ENCODE measurements at regions not wholly inside any gene's neighbourhood (a gene's known extent, or its start where the extent isn't known, plus 50 kb on each side); places are given as distances from the start of the nearest gene placed in this dataset.

DNA sequence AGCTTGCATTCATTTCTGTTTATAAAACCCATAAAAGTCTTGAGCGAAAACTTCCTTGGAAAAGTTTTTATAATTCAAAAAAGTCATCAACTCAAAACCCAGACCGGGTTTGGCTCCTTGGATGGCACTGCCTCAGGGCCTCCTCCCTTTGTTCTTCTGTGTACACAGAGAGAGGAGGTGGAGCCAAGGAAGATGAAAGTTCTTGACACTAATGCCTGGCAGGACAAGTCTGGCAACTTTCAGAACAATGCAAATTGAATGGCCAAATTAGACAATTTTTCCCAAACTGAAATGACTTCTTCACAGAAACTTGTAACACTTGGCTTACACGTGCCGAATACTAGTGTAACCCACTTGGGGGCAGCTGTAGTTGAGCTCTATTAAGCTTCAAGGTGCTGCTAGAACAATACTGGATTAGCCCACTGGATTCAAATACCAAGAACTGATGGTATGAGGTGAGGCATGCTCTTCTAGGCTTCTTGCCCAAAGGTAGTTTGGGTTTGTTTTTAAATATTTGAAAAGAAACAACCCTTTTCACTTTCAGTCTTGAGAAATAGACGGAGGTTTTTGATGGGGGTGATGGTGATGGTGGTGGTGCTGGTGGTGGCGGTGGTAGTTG lies 86.6 kb upstream of the FRMD6 start:
- no peak overlapping the region for H3K4me3 ChIP-seq (ENCODE audit: low read length)
- no peak overlapping the region for H3K27ac ChIP-seq (ENCODE audit: low read length)
- no peaks in the 10 kb centered on the region for H3K4me1 ChIP-seq (ENCODE audit: control insufficient read depth, insufficient read depth, low read length)
- WGBS (ENCODE audit: insufficient coverage), result 50% methylated on average over 2 of the region's 6 CpGs
- DNase-seq, result no peak
- H3K9me3 ChIP-seq (replicated peaks; ENCODE audit: control insufficient read depth, low read depth, low read length), result no peaks in the 10 kb centered on the region
- H3K36me3 ChIP-seq (ENCODE audit: control insufficient read depth, insufficient read depth, low read length), result no peaks in the 10 kb centered on the region
- no peaks in the 10 kb centered on the region for H3K27me3 ChIP-seq (ENCODE audit: control insufficient read depth, insufficient read depth, low read length)

DNA sequence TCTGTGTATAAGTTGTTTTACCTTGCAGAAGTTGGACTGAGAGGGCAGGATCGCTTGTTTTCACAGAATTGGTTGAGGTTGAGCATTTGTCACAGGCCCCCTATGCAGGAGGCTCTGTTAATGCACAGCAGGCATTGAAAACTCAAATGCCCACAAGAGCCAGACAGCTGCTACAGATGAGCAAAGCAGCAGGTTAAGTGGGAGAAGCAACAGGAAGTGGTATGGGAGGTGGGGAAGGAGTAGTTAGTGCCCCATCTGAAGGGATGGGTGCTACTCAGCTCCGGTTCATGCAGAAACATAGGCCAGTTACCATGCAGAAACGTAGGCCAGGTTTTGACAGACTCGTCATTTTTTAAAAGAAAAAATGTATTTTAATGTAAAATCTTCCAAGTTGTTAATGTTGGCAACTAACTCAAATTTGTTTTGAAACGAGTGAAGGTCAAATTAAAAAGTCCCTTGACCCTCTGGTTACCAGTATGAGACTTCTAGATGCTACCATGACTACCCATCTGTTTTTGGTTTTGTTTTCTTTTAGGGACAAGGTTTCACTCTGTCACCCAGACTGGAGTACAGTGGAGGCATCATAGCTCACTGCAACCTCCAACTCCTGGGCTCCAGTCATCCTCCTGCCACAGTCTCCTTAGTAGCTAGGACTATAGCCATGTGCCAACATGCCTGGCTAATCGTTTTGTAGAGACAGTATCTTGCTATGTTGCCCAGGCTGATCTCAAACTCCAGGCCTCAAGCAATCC lies 84.7 kb upstream of the FRMD6 start:
- Histone ChIP-seq H3K27ac (ENCODE audit: low read length) (no peak overlapping the region), H3K4me3 (ENCODE audit: low read length) (no peak overlapping the region), H3K4me1 (ENCODE audit: control insufficient read depth, insufficient read depth, low read length) (no peaks in the 10 kb centered on the region), H3K36me3 (ENCODE audit: control insufficient read depth, insufficient read depth, low read length) (no peaks in the 10 kb centered on the region), H3K9me3 (replicated peaks; ENCODE audit: control insufficient read depth, low read depth, low read length) (no peaks in the 10 kb centered on the region), H3K27me3 (ENCODE audit: control insufficient read depth, insufficient read depth, low read length) (no peaks in the 10 kb centered on the region)
- no peak for DNase-seq
- 88% methylated on average over 2 of the region's 6 CpGs for WGBS (ENCODE audit: insufficient coverage)

DNA sequence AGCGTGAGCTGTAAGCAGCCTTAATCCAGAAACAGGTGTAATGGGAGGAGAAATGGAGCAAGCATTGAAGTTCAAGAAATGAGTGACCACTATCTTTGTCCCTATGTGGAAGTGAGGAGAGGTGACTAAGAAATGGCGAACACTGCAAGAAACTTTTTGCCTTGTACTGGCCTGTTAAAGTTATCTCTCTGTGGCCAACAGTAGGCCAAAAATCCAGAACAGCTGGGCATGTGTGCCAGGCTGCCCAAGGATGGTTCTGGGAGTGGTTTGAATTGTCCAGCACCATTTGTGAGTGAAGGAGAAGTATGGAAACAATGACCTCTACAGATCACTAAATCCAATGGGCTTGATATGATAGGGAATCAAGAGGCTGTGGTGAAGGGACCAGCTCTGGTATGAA lies 83.3 kb upstream of the FRMD6 start:
- no peak for DNase-seq
- Histone ChIP-seq H3K27me3 (ENCODE audit: control insufficient read depth, insufficient read depth, low read length) (no peaks in the 10 kb centered on the region), H3K27ac (ENCODE audit: low read length) (no peak overlapping the region), H3K4me3 (ENCODE audit: low read length) (no peak overlapping the region), H3K9me3 (replicated peaks; ENCODE audit: control insufficient read depth, low read depth, low read length) (no peaks in the 10 kb centered on the region), H3K36me3 (ENCODE audit: control insufficient read depth, insufficient read depth, low read length) (no peaks in the 10 kb centered on the region), H3K4me1 (ENCODE audit: control insufficient read depth, insufficient read depth, low read length) (no peaks in the 10 kb centered on the region)
- 100% methylated on average over 2 of the region's 2 CpGs for WGBS (ENCODE audit: insufficient coverage)

DNA sequence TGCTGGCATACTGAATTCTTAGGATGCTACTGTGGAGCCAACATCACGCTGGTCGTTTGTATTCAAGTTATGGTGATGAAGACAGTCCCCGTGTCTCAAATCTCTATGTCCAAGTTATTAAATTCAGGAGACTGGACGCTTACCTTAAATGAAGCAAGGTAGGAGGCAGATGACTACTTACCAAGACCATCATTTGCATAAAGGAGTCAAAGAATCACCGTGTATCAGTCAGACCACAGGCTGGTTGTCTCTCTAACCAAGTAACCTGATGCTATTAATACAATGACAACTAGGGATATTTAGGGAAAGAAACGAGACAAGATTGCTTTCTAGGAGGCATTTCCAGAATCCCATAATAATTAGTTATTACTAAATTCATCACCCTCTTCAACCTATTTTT lies 78.1 kb upstream of the FRMD6 start:
- H3K9me3 ChIP-seq (replicated peaks; ENCODE audit: control insufficient read depth, low read depth, low read length), result no peaks in the 10 kb centered on the region
- WGBS (ENCODE audit: insufficient coverage), result no CpG with 5 or more reads among the region's 6 CpGs
- no peak for DNase-seq

DNA sequence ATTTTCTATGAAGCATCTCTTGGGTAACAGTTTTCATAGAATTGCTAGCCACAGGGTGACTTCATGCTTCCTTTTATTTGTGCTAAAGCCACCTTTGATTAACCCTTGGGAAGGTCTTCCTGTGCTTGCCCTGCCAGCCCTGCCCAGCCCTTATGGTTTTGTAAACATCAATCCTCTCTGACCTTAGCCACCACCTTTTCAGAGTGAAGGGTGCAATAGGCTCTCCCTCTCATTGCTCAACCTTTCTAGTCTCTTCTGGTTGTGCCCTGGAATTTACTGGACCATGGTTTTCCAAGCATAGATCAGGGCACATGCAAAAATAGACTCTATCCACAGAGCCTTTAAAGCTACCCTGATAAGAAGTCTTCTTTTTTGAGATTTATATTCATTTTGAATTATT lies 77.7 kb upstream of the FRMD6 start:
- no peak overlapping the region for H3K27ac ChIP-seq (ENCODE audit: low read length)
- no peak for DNase-seq
- H3K9me3 ChIP-seq (replicated peaks; ENCODE audit: control insufficient read depth, low read depth, low read length), result no peaks in the 10 kb centered on the region
- peaks cover 5% of the 10 kb centered on the region for H3K4me1 ChIP-seq (ENCODE audit: control insufficient read depth, insufficient read depth, low read length)
- H3K27me3 ChIP-seq (ENCODE audit: control insufficient read depth, insufficient read depth, low read length), result no peaks in the 10 kb centered on the region
- no peak overlapping the region for H3K4me3 ChIP-seq (ENCODE audit: low read length)
- H3K36me3 ChIP-seq (ENCODE audit: control insufficient read depth, insufficient read depth, low read length), result no peaks in the 10 kb centered on the region

More for the DNA sequence above, 78.1 kb upstream of the FRMD6 start:
- Histone ChIP-seq H3K27ac (ENCODE audit: low read length) (no peak overlapping the region), H3K4me1 (ENCODE audit: control insufficient read depth, insufficient read depth, low read length) (peaks cover 5% of the 10 kb centered on the region), H3K36me3 (ENCODE audit: control insufficient read depth, insufficient read depth, low read length) (no peaks in the 10 kb centered on the region), H3K4me3 (ENCODE audit: low read length) (no peak overlapping the region), H3K27me3 (ENCODE audit: control insufficient read depth, insufficient read depth, low read length) (no peaks in the 10 kb centered on the region)

DNA sequence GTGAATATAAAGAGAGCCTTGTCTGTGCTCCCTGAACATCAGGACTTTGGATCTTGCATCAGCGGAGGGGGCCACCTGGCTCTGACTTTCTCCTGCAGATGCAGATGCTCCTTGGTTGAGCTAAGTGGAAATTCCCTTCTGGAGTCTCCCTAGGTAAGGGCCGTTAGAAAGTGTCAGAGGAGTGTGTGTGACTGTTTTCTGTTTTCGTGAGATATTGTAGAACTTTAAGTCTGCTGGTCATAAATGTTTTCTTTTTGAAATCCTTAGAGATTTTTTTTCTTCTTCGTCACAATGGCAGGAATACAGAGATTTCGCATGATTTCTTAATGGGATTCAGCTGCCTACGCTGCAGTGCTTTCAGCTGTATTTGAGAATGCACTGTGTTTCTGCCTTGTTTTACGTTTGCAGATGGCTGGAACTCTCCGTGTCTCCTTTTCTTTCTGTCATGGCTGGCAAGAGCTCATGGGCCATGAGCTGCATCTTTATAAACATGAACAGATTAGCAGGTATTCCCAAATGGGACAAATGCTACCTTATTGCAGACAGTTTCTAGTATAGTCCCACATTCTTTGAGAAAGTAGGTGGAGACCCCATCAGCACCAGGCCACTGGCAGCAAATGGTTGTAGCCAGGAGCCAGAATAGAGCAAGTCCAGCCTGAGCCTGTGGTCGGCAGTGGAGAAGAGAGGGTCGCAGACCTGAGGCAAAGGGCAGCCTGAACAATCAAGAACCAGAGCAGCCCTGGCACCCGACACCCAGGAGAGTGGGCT lies 76.2 kb upstream of the FRMD6 start:
- no peaks in the 10 kb centered on the region for H3K36me3 ChIP-seq (ENCODE audit: control insufficient read depth, insufficient read depth, low read length)
- no peak overlapping the region for H3K4me3 ChIP-seq (ENCODE audit: low read length)
- peak overlapping the region; percentile 66 for H3K27ac ChIP-seq (ENCODE audit: low read length)
- WGBS (ENCODE audit: insufficient coverage), result 44% methylated on average over 6 of the region's 11 CpGs
- H3K4me1 ChIP-seq (ENCODE audit: control insufficient read depth, insufficient read depth, low read length), result peaks cover 5% of the 10 kb centered on the region
- DNase-seq, result peak; percentile 91
- H3K9me3 ChIP-seq (replicated peaks; ENCODE audit: control insufficient read depth, low read depth, low read length), result no peaks in the 10 kb centered on the region
- no peaks in the 10 kb centered on the region for H3K27me3 ChIP-seq (ENCODE audit: control insufficient read depth, insufficient read depth, low read length)

DNA sequence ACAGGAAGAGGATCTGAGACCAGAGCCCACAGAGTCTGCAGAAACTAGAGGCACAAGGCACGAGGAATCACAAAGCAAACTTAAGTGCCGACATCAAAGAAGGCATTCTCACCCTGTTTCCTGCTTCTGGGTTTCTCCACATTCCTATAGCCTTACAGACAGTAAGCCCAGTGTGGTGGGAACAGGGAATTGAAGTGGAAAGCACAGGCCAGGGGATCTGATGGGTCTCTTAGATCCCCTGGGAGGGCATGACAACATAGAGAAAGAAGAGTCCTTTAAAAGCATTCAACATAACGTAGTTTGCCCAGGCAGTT lies 75.6 kb upstream of the FRMD6 start:
- H3K27ac ChIP-seq (ENCODE audit: low read length), result peak overlapping the region; percentile 66
- H3K4me3 ChIP-seq (ENCODE audit: low read length), result no peak overlapping the region
- no peaks in the 10 kb centered on the region for H3K27me3 ChIP-seq (ENCODE audit: control insufficient read depth, insufficient read depth, low read length)
- H3K36me3 ChIP-seq (ENCODE audit: control insufficient read depth, insufficient read depth, low read length), result no peaks in the 10 kb centered on the region
- peaks cover 5% of the 10 kb centered on the region for H3K4me1 ChIP-seq (ENCODE audit: control insufficient read depth, insufficient read depth, low read length)
- no peaks in the 10 kb centered on the region for H3K9me3 ChIP-seq (replicated peaks; ENCODE audit: control insufficient read depth, low read depth, low read length)
- peak; percentile 19 for DNase-seq
- no CpG with 5 or more reads among the region's 3 CpGs for WGBS (ENCODE audit: insufficient coverage)

DNA sequence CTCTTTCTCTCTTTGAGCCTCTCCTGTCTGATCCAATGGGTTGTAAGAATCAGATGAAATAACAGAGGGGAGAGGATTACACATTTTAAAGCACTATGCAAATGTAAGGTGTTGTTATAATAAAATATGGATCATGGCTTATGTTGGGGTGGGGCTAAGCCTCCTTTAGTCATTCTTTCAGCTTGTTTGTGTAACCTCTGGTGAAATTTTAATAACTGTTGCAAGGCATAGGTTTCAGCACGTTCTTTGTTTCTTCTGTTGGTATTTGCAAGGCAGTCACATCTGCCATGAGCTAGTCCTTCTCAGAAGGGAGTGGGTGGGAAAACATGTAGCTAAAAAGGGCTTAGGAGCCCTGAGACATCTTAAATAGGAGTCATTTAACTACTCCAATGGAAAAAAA lies 74.8 kb upstream of the FRMD6 start:
- WGBS (ENCODE audit: insufficient coverage), result no CpG with 5 or more reads among the region's 1 CpG
- Histone ChIP-seq H3K9me3 (replicated peaks; ENCODE audit: control insufficient read depth, low read depth, low read length) (no peaks in the 10 kb centered on the region), H3K4me3 (ENCODE audit: low read length) (no peak overlapping the region), H3K27me3 (ENCODE audit: control insufficient read depth, insufficient read depth, low read length) (no peaks in the 10 kb centered on the region), H3K4me1 (ENCODE audit: control insufficient read depth, insufficient read depth, low read length) (peaks cover 5% of the 10 kb centered on the region), H3K36me3 (ENCODE audit: control insufficient read depth, insufficient read depth, low read length) (no peaks in the 10 kb centered on the region), H3K27ac (ENCODE audit: low read length) (no peak overlapping the region)
- no peak for DNase-seq

DNA sequence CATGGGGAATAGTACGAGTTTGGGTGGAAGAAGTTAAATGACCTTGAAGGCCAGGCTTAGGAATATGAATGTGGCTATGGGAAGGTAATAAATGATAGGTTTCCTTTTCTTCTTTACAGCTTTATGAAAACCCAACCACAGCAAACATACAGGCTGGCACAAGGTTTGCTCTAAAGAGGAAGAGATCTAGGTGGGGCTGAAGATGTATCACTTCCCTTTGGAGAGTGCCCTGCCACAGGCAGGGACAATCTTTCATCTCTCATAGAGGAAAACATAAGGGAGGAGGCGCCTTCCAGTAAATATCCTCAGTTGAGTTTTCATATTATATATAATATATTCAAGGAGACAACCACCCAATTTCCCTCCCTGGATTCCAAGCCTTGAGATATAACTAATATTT lies 72.9 kb upstream of the FRMD6 start:
- peaks cover 5% of the 10 kb centered on the region for H3K4me1 ChIP-seq (ENCODE audit: control insufficient read depth, insufficient read depth, low read length)
- DNase-seq, result no peak
- H3K4me3 ChIP-seq (ENCODE audit: low read length), result no peak overlapping the region
- no peaks in the 10 kb centered on the region for H3K27me3 ChIP-seq (ENCODE audit: control insufficient read depth, insufficient read depth, low read length)
- H3K36me3 ChIP-seq (ENCODE audit: control insufficient read depth, insufficient read depth, low read length), result no peaks in the 10 kb centered on the region
- H3K9me3 ChIP-seq (replicated peaks; ENCODE audit: control insufficient read depth, low read depth, low read length), result no peaks in the 10 kb centered on the region
- no CpG with 5 or more reads among the region's 2 CpGs for WGBS (ENCODE audit: insufficient coverage)
- H3K27ac ChIP-seq (ENCODE audit: low read length), result no peak overlapping the region

DNA sequence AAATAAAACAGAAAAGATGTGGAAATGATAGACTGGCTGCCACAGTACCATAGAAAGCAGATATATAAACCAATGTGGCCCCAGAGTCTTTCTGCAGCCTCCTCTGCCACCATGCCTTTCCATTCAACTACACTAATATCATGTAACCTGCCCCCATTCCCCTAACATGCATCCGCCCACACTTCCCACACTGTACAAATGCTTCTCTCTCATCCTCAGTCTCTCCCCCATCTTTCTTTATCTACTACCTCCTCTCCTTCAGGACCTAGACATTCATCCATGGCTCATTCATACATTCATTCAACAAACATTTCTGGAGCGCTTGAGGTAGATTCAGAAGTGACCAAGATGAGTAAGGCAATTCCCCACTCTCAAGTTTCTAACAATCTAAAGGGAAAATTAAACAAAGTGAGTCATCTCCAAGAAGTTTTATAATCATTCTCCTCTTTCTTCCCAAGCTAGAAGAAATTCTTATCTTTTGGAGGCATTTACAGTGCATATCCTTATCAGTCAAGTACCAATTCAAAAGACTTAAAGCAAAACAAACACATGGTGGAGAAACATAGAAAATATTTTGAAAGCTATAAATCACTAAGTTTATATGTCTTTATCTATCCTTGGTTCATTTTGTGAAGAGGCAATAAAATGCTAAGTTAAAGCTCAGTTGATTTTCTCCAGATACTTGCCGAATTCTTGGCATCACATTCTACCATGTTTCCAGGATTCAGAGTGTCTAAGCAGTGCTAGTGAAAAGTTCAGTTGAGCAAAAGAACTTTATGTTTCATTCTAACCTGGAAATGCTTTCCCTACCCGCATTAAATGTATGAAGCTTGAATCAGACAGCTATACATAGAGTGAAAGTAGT lies 70.5 kb upstream of the FRMD6 start:
- WGBS (ENCODE audit: insufficient coverage), result 83% methylated on average over 1 of the region's 4 CpGs
- H3K4me3 ChIP-seq (ENCODE audit: low read length), result no peak overlapping the region
- H3K9me3 ChIP-seq (replicated peaks; ENCODE audit: control insufficient read depth, low read depth, low read length), result no peaks in the 10 kb centered on the region
- DNase-seq, result peak; percentile 53
- H3K27ac ChIP-seq (ENCODE audit: low read length), result no peak overlapping the region
- no peaks in the 10 kb centered on the region for H3K36me3 ChIP-seq (ENCODE audit: control insufficient read depth, insufficient read depth, low read length)
- H3K4me1 ChIP-seq (ENCODE audit: control insufficient read depth, insufficient read depth, low read length), result no peaks in the 10 kb centered on the region
- H3K27me3 ChIP-seq (ENCODE audit: control insufficient read depth, insufficient read depth, low read length), result no peaks in the 10 kb centered on the region
